ENCODE measurements at regions not wholly inside any gene's neighbourhood (a gene's known extent, or its start where the extent isn't known, plus 50 kb on each side); places are given as distances from the start of the nearest gene placed in this dataset.
"Not testable (repeated sequence)": the region's sequence is repeated elsewhere in the genome, so short reads cannot be mapped to it uniquely, and the experiment has no call there.

DNA sequence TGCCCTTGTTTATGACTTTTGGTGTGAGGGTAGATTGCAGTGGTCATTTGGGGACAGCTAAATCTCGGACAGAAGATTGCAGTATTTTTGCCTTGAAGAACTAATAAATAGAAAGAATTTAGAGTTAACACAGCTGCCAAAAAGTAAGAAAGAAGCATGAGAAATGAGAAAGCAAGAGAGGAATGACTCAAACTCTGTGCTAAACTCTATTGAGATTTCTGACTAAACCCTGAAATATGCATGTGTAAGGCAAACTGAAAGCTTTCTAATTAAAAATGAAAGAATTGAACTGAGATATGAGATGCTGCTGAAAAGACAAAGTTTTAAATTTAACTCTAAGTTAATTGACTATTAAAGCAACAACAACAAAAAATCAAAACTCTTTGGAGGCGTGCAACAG, 791.3 kb downstream of the RAB28 start:
- no peak for DNase-seq (ENCODE audit: low read depth)

DNA sequence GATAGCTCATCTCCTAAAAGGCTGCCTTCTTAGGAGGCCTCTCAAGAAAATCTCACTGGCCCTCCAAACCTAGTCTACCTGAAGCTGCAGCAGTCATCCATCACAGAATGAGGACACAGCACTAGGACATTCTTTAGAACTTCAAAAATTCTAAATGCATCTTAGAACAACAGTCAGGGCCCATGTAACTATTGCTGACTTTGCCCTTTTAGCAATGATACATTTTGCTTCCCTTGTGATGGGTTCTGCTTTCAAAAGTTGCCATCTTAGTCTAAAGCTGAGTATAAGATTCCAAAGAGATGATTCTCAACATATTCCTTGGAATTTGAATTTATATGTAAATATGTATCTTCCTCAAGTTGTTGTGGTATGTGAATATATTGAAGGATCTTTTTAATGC, 793.0 kb downstream of the RAB28 start:
- DNase-seq (ENCODE audit: low read depth), result no peak

DNA sequence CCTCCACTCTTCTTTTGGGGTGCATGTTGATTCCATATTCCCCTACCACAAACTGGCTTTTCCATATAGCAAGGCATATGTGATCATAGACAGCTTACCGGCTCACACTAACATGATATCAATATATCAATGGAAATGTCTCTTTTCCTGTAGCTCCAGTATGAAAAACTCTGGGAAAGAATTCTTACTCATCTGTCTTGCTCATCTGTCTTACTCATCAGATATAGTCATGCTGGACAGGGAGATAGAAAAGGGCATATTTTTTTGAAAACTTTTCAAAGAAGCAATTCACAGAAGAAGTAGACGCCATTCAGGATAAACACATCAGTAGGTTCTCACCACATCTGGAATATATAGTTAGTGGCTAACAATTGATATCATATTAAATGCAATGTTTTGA, 794.7 kb downstream of the RAB28 start:
- no peak for DNase-seq (ENCODE audit: low read depth)

DNA sequence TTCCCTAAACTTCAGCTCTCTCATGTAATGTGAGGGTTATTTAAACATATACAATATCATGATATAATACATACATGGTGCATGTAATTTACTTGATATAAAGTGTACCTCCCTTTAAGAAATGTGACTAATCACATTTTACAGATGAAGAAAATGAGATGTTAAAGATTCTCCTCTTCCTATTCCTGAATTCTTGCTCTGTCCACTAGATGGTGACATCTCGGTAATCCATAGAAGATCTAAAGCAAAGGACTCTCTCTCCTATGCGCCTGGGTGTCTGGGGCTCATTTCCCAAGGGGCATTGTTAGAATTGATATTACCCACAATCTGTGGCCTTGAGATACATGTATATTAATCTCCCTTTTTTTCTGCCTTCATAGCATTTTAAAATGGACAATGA, 804.9 kb downstream of the RAB28 start:
- DNase-seq (ENCODE audit: low read depth), result no peak

DNA sequence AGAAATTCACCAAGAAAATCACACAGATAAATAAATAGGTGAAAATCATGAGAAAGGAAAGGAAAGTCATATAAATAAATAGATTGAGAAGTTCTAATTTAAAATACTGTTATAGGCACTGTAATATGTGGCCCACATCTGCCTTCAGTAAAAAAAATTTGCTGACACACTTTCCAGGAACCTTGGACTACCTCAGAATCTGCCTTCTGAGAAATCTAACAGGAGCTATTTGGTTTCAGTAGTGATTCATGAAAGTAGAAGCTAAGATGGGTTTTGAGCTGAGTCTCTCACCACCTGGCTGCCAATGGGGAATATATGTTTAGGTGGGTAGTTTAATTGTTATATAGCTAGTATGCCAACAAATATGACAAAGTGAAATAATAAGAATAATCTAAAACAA, 810.0 kb downstream of the RAB28 start:
- no peak for DNase-seq (ENCODE audit: low read depth)

DNA sequence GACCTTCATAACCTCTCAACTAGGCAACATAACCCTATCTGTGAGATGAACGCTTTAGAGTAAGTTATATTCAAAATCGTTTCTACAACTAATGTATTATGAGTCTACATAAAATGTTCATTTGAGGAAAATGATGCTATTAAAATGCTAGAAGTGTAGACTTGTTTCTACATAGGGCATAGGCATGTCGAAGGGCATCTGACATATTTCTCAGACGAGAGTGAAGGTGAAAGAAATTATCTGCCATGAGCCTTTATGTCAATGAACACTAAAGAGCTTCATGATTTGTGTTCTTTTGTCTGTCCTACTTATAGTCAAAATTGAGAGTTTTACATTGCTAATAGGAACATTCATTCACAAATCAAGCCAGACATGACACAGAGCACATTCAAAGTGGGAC, 811.8 kb downstream of the RAB28 start:
- no peak for DNase-seq (ENCODE audit: low read depth)

DNA sequence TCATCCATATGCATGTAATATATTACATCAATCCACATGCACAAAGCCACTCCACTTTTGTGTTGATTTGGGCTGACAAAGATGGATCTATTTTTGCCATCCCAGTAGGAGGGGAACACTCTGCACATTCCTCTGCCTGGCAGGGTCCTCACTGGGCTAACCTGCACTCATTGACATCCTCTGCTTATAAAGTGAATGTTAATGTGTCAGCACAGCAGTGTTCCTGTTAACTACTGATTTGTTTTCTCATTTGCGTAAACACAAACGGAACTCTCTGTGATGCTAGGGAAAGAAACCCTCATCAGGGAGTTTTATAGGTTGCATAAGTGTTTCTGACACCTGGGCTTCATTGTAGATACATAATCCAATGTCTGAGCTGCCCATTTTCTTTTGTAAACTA, 826.0 kb downstream of the RAB28 start:
- DNase-seq (ENCODE audit: low read depth), result no peak

DNA sequence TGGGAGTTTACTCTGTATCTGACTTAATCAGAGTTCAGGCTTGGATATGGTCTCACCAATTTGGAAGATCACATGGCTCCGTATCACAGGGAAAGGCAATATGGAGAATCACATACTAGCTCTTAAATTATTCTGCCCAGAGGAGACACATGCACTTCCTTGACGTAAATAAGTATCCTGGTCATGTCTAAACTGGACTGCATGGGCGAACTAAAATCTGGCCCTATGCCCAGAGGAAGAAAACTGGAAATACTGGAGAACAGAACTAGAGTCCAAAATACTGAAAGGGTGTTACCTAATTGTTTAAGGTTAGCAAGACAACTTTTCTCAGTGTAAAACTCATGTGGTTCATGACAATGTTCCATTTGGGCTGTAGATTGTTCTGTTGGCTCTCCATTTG, 832.3 kb downstream of the RAB28 start:
- DNase-seq (ENCODE audit: low read depth), result no peak

DNA sequence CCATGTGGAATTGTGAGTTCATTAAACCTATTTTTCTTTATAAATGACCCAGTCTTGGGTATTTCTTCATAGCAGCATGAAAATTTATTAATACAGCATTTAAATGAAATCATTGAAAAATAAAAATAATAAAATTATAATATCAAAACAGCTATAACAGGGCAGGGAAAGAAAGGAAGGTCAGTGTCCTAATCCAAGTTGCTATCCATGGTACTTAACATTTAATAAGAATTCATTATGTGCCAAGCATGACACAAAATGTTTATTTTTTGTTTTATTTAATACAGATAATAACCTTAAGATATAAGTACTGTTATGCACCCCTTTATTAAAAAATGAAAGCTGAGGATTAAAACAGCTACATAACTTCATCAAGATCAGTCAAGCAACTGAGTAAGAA, 838.4 kb downstream of the RAB28 start:
- DNase-seq (ENCODE audit: low read depth), result no peak

DNA sequence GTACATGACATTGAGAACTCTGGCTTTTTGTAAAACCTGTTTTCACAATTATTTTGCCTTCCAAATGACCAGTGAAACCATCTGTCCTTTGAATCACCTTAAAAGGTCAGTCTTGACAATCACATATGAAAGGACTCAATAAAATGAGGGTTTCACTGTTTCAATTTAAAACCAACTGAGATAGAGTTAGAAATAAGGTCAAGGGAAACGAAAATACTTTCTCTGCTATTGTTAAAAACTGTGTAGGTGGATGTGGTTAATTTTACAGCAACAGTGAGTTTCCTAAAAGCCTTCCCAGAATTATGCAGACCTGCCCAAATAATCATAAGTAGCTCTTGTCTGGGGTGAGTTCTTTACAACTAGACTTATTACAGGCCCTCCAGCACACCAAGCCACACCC, 839.9 kb downstream of the RAB28 start:
- DNase-seq (ENCODE audit: low read depth), result no peak

DNA sequence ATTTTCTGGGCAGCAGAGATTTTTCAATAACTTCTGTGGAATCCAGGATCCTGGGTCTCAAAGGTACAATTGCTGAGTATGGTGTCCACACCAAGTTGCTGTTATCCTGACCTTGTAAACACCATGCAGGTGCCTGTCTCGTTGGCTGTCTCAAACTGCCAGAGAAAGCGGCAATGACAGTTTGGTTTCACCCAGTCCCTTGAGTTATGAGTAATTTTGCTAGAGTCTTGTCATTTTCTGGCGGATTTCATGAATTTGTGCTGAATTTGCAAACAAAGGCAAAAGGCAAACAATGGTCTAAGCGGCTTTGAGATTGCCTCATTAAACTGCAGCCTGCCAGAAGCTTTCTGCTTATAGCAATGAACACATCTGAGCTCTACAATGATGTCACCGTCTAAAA, 847.9 kb downstream of the RAB28 start:
- DNase-seq (ENCODE audit: low read depth), result no peak

DNA sequence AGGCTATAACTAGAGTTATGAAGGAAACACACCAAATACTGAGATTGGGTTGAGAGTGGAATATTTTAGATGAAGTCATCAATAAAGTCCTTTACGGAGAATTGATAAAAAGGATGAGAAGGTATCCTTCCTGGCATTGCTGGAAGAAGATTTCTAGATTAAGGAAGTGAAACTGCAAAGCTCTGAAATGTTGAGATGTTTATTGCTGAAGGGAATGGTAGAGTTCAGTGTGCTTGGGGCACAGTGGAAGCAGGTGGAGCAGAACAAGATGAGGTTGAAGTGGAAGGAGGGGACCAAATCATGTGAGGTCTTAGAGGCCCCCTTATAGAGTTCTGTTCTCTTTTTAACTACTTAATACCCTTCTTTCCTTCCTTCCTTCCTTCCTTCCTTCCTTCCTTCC, 848.5 kb downstream of the RAB28 start:
- no peak for DNase-seq (ENCODE audit: low read depth)

DNA sequence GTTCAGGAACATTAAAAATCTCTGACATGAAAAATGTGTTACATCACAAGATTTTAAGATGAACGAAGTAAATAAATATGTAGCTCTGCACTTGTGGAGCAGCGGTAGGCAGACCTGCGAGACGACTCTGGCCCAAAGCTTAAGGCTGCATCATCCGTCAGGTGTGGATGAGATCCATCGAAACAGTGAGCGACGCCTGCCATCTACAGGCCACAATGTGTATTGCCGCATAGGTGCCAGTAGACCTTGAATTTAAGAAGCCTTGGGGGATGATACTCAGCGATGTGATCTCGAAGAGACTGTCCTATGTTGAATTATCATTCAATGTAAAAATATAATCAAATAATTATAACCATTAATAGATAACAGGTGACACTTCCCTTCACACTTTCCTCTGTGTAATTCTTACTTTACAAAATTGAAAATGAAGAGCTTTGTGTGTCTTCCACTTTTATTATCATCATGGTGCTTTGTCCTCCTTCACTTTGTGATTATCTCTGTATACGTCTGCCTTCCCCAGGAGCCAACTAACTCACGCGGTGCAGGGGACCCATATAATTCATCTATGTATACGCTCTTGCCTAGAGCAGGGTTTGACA, 851.0 kb downstream of the RAB28 start:
- peak; percentile 28 for DNase-seq (ENCODE audit: low read depth)

DNA sequence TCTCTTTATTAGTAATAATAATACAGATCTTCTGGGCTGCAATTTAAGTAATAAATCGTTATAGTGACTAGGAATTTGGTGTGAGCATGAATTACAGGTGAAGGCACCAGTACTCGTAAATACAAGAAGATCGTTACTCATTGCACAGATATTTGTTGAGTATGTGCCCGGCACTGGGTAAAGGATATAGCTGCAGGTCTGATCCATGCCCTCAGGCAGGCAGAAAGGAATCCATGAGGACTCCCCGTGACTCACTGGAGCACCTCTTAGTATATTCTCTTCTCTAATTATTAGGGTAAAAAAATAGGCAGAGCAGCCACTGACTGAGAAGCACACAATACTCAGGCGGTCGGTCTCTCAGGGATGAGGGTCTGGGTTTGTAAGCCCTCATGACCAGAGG, 868.3 kb downstream of the RAB28 start:
- DNase-seq (ENCODE audit: low read depth), result no peak

DNA sequence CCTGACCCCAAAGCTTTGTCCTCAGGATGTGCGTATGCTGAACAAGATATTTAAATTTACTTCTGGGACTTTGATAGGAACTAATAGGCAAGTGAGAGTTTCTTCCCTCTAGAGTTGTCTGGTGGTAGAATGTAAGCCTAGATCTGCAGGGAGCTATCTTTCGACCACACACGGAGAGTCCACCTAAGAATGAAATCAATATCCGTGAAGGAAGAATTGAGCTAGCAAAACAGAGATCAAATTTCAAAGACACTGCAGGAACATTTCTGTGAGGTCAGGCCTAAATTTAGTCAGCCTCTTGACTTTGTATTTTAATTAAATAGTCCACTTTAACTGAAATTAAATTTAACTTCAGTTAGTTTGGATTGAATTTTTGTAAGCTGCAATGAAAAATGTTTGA, 871.3 kb downstream of the RAB28 start:
- no peak for DNase-seq (ENCODE audit: low read depth)

DNA sequence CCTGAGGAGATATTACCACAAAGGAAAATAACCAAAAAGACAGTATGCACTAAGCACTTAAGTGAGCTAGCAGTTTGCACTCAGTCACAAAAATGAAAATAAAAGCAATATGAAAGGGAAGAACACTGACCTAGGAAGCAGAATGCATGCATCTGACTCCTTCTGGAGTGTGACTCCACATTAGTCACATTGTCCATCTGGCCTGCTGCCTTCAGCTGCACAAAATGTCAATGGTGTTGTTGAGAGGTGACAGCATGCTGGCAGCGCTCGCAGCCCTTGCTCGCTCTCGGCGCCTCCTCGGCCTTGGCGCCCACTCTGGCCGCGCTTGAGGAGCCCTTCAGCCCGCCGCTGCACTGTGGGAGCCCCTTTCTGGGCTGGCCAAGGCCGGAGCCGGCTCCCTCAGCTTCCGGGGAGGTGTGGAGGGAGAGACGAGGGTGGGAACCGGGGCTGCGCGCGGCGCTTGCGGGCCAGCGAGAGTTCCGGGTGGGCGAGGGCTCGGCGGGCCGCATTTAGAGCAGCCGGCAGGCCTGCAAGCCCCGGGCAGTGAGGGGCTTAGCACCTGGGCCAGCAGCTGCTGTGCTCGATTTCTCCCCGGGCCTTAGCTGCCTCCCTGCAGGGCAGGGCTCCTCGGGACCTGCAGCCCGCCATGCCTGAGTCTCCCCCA, 874.8 kb downstream of the RAB28 start:
- not testable (repeated sequence) for DNase-seq (ENCODE audit: low read depth)

DNA sequence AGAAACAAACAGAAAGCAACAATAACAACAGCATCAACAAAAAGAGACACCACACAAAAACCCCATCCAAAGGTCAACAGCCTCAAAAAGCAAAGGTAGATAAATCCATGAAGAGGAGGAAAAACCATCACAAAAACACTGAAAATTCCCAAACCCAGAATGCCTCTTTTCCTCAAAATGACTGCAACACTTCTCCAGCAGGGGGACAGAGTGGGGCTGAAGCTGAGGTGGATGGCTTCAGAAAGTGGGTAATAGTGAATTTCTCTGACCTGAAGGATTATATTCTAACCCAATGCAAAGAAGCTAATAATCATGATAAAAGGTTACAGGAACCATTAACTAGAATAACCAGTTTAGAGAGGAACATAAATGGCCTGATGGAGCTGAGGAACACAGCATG, 888.2 kb downstream of the RAB28 start:
- no peak for DNase-seq (ENCODE audit: low read depth)

DNA sequence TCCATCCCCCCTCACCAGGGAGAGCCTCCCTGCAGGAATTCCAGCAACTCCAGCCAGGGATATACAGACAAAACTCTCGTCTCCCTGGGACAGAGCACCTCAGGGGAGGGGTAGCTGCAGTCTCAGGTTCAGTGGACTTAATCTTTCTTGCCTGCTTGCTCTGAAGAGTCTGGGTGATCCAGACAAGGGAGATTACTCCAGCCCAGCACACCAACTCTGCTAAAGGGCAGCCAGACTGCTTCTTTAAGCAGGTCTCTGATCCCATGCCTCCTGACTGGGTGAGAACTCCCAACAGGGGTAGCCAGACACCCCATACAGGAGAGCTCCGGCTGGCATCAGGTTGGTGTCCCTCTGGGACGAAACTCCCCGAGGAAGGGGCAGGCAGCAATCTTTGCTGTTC, 888.7 kb downstream of the RAB28 start:
- DNase-seq (ENCODE audit: low read depth), result no peak

DNA sequence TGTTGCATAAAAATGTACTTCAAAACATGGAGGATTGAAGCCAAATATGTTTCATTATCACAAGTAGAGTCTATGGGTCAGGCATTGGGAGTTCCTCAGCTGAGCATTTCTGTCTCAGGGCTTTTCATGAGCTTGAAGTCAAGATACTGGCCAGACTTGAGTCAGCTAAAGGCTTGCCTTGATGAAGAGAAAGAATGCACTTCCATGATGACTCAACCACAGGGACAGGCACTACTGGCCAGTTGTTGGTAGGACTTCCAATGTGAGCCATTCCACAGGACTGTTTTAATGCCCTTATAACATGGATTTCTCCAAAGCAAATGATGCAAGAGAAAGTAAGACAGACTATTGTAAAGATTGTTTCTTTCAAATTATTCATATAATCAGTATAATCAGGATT, 895.6 kb downstream of the RAB28 start:
- DNase-seq (ENCODE audit: low read depth), result no peak

DNA sequence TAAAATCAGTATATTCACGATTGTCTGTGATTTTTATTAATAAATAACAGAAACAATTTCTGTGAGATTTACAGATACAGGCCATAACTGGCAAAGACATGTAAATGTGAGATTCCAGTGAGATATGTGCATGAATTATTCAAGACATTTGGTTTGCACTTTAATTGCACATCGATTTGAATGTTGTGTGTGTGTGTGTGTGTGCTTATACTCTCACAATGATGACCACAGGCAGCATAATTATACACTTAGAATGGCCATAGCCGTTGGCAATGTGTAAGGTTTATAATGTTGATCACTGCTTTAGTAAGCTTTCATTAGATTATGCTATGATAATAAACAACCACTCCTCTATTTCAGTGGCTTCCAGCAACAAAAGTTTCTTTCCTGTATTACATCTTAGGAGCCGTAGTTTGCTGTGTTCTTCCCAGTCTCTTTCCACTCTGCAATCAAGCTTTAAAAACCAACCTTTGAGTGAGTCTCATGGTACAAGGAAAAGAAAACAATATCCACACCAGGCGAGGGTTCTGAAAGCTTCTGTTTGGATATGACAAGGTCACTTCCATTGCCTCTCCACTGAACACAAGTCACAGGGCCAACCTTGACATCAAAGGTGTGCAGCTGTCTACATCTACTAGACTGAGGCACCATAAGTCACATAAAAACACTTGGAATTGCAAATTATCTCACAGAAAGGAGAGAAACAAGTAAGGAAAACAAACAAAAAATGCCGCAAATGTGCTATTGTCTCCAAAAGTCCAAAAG, 897.7 kb downstream of the RAB28 start:
- DNase-seq (ENCODE audit: low read depth), result no peak

DNA sequence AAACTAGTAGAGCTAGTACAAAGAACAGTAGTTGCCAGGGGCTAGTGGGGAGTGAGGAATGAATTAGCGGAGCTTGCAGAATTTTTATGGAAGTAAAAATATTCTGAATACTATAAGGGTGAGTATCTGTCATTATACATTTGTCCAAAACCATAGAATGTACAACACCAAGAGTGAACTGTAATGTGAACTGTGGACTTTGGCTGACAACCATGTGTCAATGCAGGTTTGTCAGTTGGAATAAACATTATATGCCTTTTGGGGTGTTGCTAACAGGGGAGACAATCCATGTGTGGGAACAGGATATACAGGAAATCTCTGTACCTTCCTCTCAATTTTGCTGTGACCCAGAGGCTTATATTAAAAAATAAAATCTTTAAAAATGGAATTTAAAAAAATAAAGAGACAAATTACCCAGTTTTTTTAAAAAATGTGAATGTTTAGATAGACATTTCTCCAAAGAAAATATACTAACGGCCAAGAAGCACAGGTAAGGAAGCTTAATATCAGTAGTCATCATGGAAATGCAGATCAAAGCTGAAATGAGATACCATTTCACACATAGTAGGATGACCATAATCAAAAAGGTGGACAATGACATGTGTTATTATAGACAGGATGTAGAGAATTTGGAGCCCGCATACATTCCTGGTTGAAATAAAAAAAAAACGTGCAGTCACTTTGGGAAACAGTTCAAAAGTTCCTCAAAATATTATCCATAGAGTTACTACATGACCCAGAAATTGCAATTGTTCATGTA, 899.8 kb downstream of the RAB28 start:
- DNase-seq (ENCODE audit: low read depth), result no peak

DNA sequence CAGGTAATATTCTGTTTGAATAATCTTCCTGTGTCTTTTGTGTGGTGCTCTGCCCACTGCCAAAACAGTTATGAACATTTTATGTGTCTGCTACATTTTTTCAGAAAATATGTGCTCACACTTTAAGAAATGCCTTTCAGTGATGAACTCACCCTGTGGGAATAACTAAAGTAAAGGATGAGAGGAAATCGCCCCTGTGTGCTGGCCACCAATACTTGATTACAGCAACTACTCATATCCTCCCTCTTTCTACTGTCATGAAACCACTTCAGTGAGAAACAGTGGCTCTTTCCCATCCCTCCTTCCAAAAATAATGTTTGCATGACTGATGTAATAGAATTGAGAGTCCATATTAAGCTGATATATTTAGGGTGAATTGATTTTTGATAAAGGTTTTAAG, 900.9 kb downstream of the RAB28 start:
- DNase-seq (ENCODE audit: low read depth), result no peak

DNA sequence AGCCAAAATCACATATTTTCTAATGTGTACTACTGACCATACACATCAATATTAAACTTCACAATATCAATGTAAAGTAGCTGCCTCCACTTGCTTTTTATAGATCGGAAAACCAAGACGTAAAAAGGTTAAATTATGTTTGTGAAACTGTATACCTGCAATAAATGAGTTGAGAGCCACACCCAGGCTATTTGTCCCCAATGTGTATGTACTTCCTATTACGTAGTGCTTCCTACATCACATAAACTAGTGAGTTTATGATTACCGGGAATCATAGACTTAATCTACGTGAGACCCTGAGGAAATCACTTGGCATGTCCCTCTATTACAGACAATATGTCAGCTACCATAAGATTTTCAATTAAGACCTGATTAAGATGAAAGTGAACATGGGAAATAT, 903.4 kb downstream of the RAB28 start:
- DNase-seq (ENCODE audit: low read depth), result no peak

Measured in stimulated activated CD4-positive, alpha-beta T cell treated with anti-CD3 and anti-CD28 coated beads, Interleukin-2, amount 100 ng/mL, for 4 hours (primary cell).